Astrocyte (in vitro differentiated cells and primary cell): ENCODE measurements at regions not wholly inside any gene's neighbourhood (a gene's known extent, or its start where the extent isn't known, plus 50 kb on each side); places are given as distances from the start of the nearest gene placed in this dataset.

ENCODE experiments used
- EZH2 ChIP-seq: IDR thresholded peaks from 2 replicates; pipeline ENCODE4 v1.6.1; 2012; ENCODE audit warnings: mild to moderate bottlenecking, low read length, inconsistent platforms; ENCODE audit not compliant: insufficient read depth
- TF ChIP-seq, protein P1 (sequence below): IDR thresholded peaks from 2 replicates; pipeline ENCODE4 v1.5.1; 2011; ENCODE audit warnings: low read depth, mild to moderate bottlenecking, inconsistent platforms, low read length, moderate library complexity; ENCODE audit not compliant: insufficient read depth

DNA sequence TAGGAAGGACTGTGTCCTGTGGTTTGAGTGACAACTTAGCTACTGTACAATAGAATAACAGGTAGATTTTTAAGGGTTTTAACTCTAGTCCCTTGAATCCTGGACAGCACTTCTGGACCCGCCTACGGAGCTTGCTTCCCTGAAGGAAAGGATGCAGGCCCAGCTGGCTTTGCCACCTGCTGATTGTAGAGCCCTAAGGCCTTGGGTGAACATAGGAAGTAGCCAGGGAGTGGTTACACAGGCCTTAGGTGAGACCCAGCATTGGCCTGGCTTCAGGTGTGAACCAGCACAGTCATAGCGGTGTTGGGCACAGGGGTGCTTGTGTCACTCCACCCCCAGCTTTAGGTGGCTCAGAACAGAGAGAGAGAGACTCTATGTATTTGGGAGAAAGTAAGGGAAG is 413.5 kb downstream of the GRIA2 start:
- TF ChIP-seq, protein P1, sequence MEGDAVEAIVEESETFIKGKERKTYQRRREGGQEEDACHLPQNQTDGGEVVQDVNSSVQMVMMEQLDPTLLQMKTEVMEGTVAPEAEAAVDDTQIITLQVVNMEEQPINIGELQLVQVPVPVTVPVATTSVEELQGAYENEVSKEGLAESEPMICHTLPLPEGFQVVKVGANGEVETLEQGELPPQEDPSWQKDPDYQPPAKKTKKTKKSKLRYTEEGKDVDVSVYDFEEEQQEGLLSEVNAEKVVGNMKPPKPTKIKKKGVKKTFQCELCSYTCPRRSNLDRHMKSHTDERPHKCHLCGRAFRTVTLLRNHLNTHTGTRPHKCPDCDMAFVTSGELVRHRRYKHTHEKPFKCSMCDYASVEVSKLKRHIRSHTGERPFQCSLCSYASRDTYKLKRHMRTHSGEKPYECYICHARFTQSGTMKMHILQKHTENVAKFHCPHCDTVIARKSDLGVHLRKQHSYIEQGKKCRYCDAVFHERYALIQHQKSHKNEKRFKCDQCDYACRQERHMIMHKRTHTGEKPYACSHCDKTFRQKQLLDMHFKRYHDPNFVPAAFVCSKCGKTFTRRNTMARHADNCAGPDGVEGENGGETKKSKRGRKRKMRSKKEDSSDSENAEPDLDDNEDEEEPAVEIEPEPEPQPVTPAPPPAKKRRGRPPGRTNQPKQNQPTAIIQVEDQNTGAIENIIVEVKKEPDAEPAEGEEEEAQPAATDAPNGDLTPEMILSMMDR, result no peak
- TF ChIP-seq EZH2, result no peak
